NCI-H1694 (cell line): ENCODE measurements at regions not wholly inside any gene's neighbourhood (a gene's known extent, or its start where the extent isn't known, plus 50 kb on each side); places are given as distances from the start of the nearest gene placed in this dataset.
A peak's percentile ranks its signal among the peaks of the same experiment; 100 is the strongest.
"Not testable (repeated sequence)": the region's sequence is repeated elsewhere in the genome, so short reads cannot be mapped to it uniquely, and the experiment has no call there.

Experiments
- DNase-seq: peaks from one replicate; lab custom pipeline; 2025; lab: John Stamatoyannopoulos, UW

DNA sequence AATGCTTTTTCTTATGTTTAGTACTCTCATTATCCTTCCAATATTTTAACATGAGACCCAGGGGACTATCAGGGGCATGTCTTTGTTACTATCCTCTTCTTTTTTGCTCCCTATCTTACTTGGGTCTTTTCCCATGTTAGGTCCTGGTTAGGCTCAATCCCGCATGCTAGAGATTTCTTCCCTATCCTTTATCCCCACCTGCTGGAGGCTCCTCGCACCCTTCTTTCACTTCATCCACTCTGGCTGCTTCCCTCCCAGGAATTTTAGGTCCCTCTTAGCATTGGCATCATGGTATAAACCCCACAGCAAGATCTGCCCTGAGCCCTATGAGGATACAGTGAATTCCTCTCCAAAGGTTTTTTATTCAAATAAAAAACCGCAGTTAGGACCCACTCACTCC is 567.3 kb downstream of the ANKRD30B start:
- DNase-seq, result peak; percentile 0

- not testable (repeated sequence) for DNase-seq
Measured at GRCh38 chr18:15318655-15319054, 570.7 kb downstream of the ANKRD30B start.

GRCh38 chr18:15329713-15330112 is 581.7 kb downstream of the ANKRD30B start:
- DNase-seq, result not testable (repeated sequence)

DNA sequence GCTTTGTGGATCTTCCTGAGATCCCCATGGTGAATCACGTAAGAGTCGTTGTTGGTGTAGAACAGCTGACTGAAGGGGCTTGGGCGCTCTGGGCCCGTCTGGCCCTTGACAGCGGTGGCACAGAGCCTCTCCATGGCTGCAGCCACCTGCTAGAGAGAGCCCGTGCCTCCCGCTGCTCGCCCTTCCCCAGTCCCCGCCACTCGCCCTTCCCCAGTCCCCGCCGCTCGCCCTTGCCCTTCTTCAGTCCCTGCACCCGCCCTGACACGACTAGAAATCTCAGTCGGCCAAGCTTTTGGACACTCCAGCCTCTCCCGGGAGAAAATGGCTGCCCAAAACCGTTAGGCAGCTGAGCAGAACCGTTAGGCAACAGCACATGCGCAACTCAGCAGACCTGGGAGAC is 582.2 kb downstream of the ANKRD30B start:
- not testable (repeated sequence) for DNase-seq

- not testable (repeated sequence) for DNase-seq
Measured at GRCh38 chr18:15330600-15330999, 582.6 kb downstream of the ANKRD30B start.

DNA sequence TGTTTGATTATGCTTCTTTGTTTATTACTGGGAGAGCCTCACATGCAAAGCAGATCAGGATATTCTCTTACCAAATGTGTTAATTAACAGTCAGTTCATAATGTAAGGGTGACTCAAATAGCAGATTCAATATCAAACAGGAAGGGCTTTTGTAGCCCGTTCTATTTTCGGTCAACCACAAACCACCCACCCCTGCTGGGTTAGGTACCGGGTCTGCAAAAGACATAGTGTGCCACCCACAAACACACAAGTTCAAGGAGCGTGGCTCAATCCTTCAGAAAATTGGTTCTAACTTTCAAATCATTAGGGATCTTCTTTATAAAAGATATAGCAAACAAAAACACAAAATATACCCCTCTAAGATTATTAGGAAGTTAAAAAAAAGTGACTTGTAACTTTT is 627.7 kb downstream of the ANKRD30B start:
- not testable (repeated sequence) for DNase-seq

- not testable (repeated sequence) for DNase-seq
Measured at GRCh38 chr18:15407874-15408273, 659.9 kb downstream of the ANKRD30B start.
